SU-DHL-6 (cell line): ENCODE measurements at regions not wholly inside any gene's neighbourhood (a gene's known extent, or its start where the extent isn't known, plus 50 kb on each side); places are given as distances from the start of the nearest gene placed in this dataset.

Experiments used
- CTCF ChIP-seq: fragments of 200-600 bp; sonication (generic); IDR thresholded peaks from one replicate; pipeline ENCODE4 v1.5.1; 2017; ENCODE audit warnings: antibody characterized with exemption, mild to moderate bottlenecking, low read length, moderate library complexity; ENCODE audit not compliant: insufficient read depth, poor library complexity, severe bottlenecking
- EZH2phosphoT487 ChIP-seq: fragments of 200-600 bp; sonication (generic), shearing (Covaris generic); conservative IDR thresholded peaks from 2 replicates; pipeline ENCODE4 v1.6.1; 2018; ENCODE audit warnings: mild to moderate bottlenecking, antibody characterized with exemption, low read length, moderate library complexity, mixed read lengths

GRCh38 chr1:36645867-36646266, 163.2 kb upstream of the CSF3R start:
- no peak for TF ChIP-seq CTCF
- no peak for TF ChIP-seq EZH2phosphoT487
